Mesodermal cell (in vitro differentiated cells): ENCODE measurements at regions not wholly inside any gene's neighbourhood (a gene's known extent, or its start where the extent isn't known, plus 50 kb on each side); places are given as distances from the start of the nearest gene placed in this dataset.
"Not testable (repeated sequence)": the region's sequence is repeated elsewhere in the genome, so short reads cannot be mapped to it uniquely, and the experiment has no call there.

Source experiments
- H3K27ac ChIP-seq: 2 replicates; pipeline ENCODE4 v1.7.0; 2013; ENCODE audit warnings: mild to moderate bottlenecking, low read depth, low read length, moderate library complexity; ENCODE audit not compliant: severe bottlenecking
- H3K36me3 ChIP-seq: 2 replicates; pipeline ENCODE4 v1.7.1; 2013; ENCODE audit warnings: mild to moderate bottlenecking, low read length, moderate library complexity; ENCODE audit not compliant: control insufficient read depth, insufficient read depth
- H3K4me1 ChIP-seq: one replicate; pipeline ENCODE4 v1.7.1; 2013; ENCODE audit warnings: mild to moderate bottlenecking, low read length; ENCODE audit not compliant: insufficient read depth, control insufficient read depth, poor library complexity, severe bottlenecking
- H3K4me3 ChIP-seq: 2 replicates; pipeline ENCODE4 v1.7.0; 2013; ENCODE audit warnings: low read length, control low read depth, mild to moderate bottlenecking; ENCODE audit not compliant: insufficient read depth, poor library complexity, severe bottlenecking; ENCODE audit errors: extremely low read depth
- H3K9me3 ChIP-seq: 2 replicates; pipeline ENCODE4 v1.7.1; 2013; ENCODE audit warnings: mild to moderate bottlenecking, low read length, moderate library complexity; ENCODE audit not compliant: control insufficient read depth
- WGBS, 2 experiments: methylation state at CpG; one replicate each; pipeline ENCODE4 v1.1.5; 2013; ENCODE audit warnings: missing lambda C conversion rate in 2 of 2; ENCODE audit not compliant: insufficient coverage in 2 of 2; 5-methylcytosine and 5-hydroxymethylcytosine counted together

- WGBS, 2 experiments = 83 to 100% methylated on average over 1 to 2 of the region's 2 CpGs
Observed at GRCh38 chr17:77066165-77066564, 74.6 kb upstream of the SEC14L1 start.

GRCh38 chr17:77066726-77067409 is 73.9 kb upstream of the SEC14L1 start:
- H3K9me3 ChIP-seq, H3K36me3 ChIP-seq, H3K4me3 ChIP-seq, H3K27ac ChIP-seq, H3K4me1 ChIP-seq: not testable (repeated sequence)
- WGBS, 2 experiments = 14 to 35% methylated on average over 6 to 9 of the region's 10 CpGs

More at GRCh38 chr17:77066165-77066564, 74.6 kb upstream of the SEC14L1 start:
- Histone ChIP-seq H3K4me1 (no peaks in the 10 kb centered on the region), H3K4me3 (no peak overlapping the region), H3K27ac (no peak overlapping the region), H3K9me3 (no peaks in the 10 kb centered on the region), H3K36me3 (no peaks in the 10 kb centered on the region)

GRCh38 chr17:77068915-77069314 is 71.9 kb upstream of the SEC14L1 start:
- 71 to 100% methylated on average over 1 of the region's 2 CpGs for WGBS, 2 experiments
- H3K36me3 ChIP-seq = no peaks in the 10 kb centered on the region
- H3K4me3 ChIP-seq = no peak overlapping the region
- H3K4me1 ChIP-seq = no peaks in the 10 kb centered on the region
- no peak overlapping the region for H3K27ac ChIP-seq
- no peaks in the 10 kb centered on the region for H3K9me3 ChIP-seq

- Histone ChIP-seq H3K4me3 (no peak overlapping the region), H3K27ac (no peak overlapping the region), H3K4me1 (no peaks in the 10 kb centered on the region), H3K9me3 (no peaks in the 10 kb centered on the region), H3K36me3 (no peaks in the 10 kb centered on the region)
- WGBS, 2 experiments = 80% methylated on average over 3 of the region's 6 CpGs; no CpG with 5 or more reads in 1 of the 2 experiments
Observed at GRCh38 chr17:77070888-77071279, 69.9 kb upstream of the SEC14L1 start.

GRCh38 chr17:77071925-77072490 is 68.8 kb upstream of the SEC14L1 start:
- Histone ChIP-seq H3K27ac (no peak overlapping the region), H3K4me3 (no peak overlapping the region), H3K9me3 (no peaks in the 10 kb centered on the region), H3K4me1 (no peaks in the 10 kb centered on the region), H3K36me3 (no peaks in the 10 kb centered on the region)

GRCh38 chr17:77072670-77073069 is 68.1 kb upstream of the SEC14L1 start:
- Histone ChIP-seq H3K27ac (no peak overlapping the region), H3K9me3 (no peaks in the 10 kb centered on the region), H3K36me3 (no peaks in the 10 kb centered on the region), H3K4me3 (no peak overlapping the region), H3K4me1 (no peaks in the 10 kb centered on the region)
- WGBS, 2 experiments = 76 to 77% methylated on average over 4 of the region's 4 CpGs

- no peaks in the 10 kb centered on the region for H3K4me1 ChIP-seq
- WGBS, 2 experiments = 85 to 94% methylated on average over 5 to 6 of the region's 12 CpGs
- H3K4me3 ChIP-seq = no peak overlapping the region
- H3K9me3 ChIP-seq = no peaks in the 10 kb centered on the region
- H3K27ac ChIP-seq = no peak overlapping the region
- H3K36me3 ChIP-seq = no peaks in the 10 kb centered on the region
Observed at GRCh38 chr17:77074681-77075080, 66.1 kb upstream of the SEC14L1 start.

GRCh38 chr17:77076124-77076830 is 64.5 kb upstream of the SEC14L1 start:
- H3K9me3 ChIP-seq = no peaks in the 10 kb centered on the region

GRCh38 chr17:77083531-77083930 is 57.2 kb upstream of the SEC14L1 start:
- H3K4me3 ChIP-seq = no peak overlapping the region
- 87 to 90% methylated on average over 5 of the region's 5 CpGs for WGBS, 2 experiments

More at GRCh38 chr17:77076124-77076830, 64.5 kb upstream of the SEC14L1 start:
- WGBS, 2 experiments = 67 to 75% methylated on average over 9 to 12 of the region's 14 CpGs
- Histone ChIP-seq H3K27ac (no peak overlapping the region), H3K4me3 (no peak overlapping the region), H3K4me1 (no peaks in the 10 kb centered on the region), H3K36me3 (no peaks in the 10 kb centered on the region)

GRCh38 chr17:77085926-77086432 is 54.8 kb upstream of the SEC14L1 start:
- Histone ChIP-seq H3K27ac (no peak overlapping the region), H3K9me3 (no peaks in the 10 kb centered on the region), H3K4me1 (peaks cover 3% of the 10 kb centered on the region), H3K36me3 (peaks cover 3% of the 10 kb centered on the region), H3K4me3 (no peak overlapping the region)
- 82 to 86% methylated on average over 6 to 8 of the region's 8 CpGs for WGBS, 2 experiments

More at GRCh38 chr17:77083531-77083930, 57.2 kb upstream of the SEC14L1 start:
- Histone ChIP-seq H3K27ac (no peak overlapping the region), H3K36me3 (no peaks in the 10 kb centered on the region), H3K4me1 (peaks cover 3% of the 10 kb centered on the region), H3K9me3 (no peaks in the 10 kb centered on the region)
